ENCODE measurements at regions not wholly inside any gene's neighbourhood (a gene's known extent, or its start where the extent isn't known, plus 50 kb on each side); places are given as distances from the start of the nearest gene placed in this dataset.
"Not testable (repeated sequence)": the region's sequence is repeated elsewhere in the genome, so short reads cannot be mapped to it uniquely, and the experiment has no call there.

- Mint-ChIP-seq H3K4me1 (no peaks in the 10 kb centered on the region), H3K27me3 (no peaks in the 10 kb centered on the region), H3K27ac (no peak overlapping the region), H3K4me3 (no peak overlapping the region), H3K9me3 (peaks cover 0 to 8% (median 3%) of the 10 kb centered on the region in 8 donors), H3K36me3 (no peaks in the 10 kb centered on the region)
- intact Hi-C loops (cut with micrococcal nuclease): no loop called here
- H3K27ac ChIP-seq (ENCODE audit: low read depth, low read length): no peak overlapping the region
- no peaks in the 10 kb centered on the region for H3K27me3 ChIP-seq (ENCODE audit: insufficient read depth, low read length)
- H3K36me3 ChIP-seq (ENCODE audit: insufficient read depth, low read length): no peaks in the 10 kb centered on the region
- ChIA-PET CTCF (ENCODE audit: partially characterized antibody) (no interaction called here), POLR2A (ENCODE audit: partially characterized antibody) (no interaction called here)
- no peak for DNase-seq
- no peaks in the 10 kb centered on the region for H3K9me3 ChIP-seq (ENCODE audit: control insufficient read depth in 1 of 2, low read length in 2 of 2)
- H3K4me3 ChIP-seq (ENCODE audit: low read length in 2 of 2): no peak overlapping the region
- no peaks in the 10 kb centered on the region for H3K4me1 ChIP-seq (ENCODE audit: insufficient read depth, low read length)
These were observed 938.8 kb upstream of the FBXO33 start for GRCh38 chr14:40371011-40371410.

GRCh38 chr14:40368314-40368713 lies 936.1 kb upstream of the FBXO33 start:
- no peaks in the 10 kb centered on the region for H3K36me3 ChIP-seq (ENCODE audit: insufficient read depth, low read length)
- H3K27ac ChIP-seq (ENCODE audit: low read depth, low read length): no peak overlapping the region
- ChIA-PET POLR2A (ENCODE audit: partially characterized antibody) (no interaction called here), CTCF (ENCODE audit: partially characterized antibody) (no interaction called here)
- no peak for DNase-seq
- H3K27me3 ChIP-seq (ENCODE audit: insufficient read depth, low read length): no peaks in the 10 kb centered on the region
- Mint-ChIP-seq H3K27ac (no peak overlapping the region), H3K4me1 (peaks cover 0 to 3% (median 0%) of the 10 kb centered on the region in 4 donors), H3K36me3 (no peaks in the 10 kb centered on the region), H3K4me3 (no peak overlapping the region), H3K27me3 (no peaks in the 10 kb centered on the region), H3K9me3 (peaks cover 0 to 4% (median 0%) of the 10 kb centered on the region in 8 donors)
- no peaks in the 10 kb centered on the region for H3K9me3 ChIP-seq (ENCODE audit: control insufficient read depth in 1 of 2, low read length in 2 of 2)
- intact Hi-C loops (cut with micrococcal nuclease): no loop called here
- H3K4me3 ChIP-seq (ENCODE audit: low read length in 2 of 2): no peak overlapping the region
- no peaks in the 10 kb centered on the region for H3K4me1 ChIP-seq (ENCODE audit: insufficient read depth, low read length)

GRCh38 chr14:40367717-40368116 lies 935.5 kb upstream of the FBXO33 start:
- CTCF ChIA-PET (ENCODE audit: partially characterized antibody): no interaction called here
- no peak for DNase-seq
- POLR2A ChIA-PET (ENCODE audit: partially characterized antibody): no interaction called here
- H3K9me3 ChIP-seq (ENCODE audit: control insufficient read depth in 1 of 2, low read length in 2 of 2): no peaks in the 10 kb centered on the region
- H3K36me3 ChIP-seq (ENCODE audit: insufficient read depth, low read length): no peaks in the 10 kb centered on the region
- Mint-ChIP-seq H3K9me3 (peaks cover 0 to 4% (median 0%) of the 10 kb centered on the region in 8 donors), H3K4me1 (peaks cover 0 to 3% (median 0%) of the 10 kb centered on the region in 4 donors), H3K4me3 (no peak overlapping the region), H3K27me3 (no peaks in the 10 kb centered on the region), H3K36me3 (no peaks in the 10 kb centered on the region), H3K27ac (no peak overlapping the region)
- intact Hi-C loops (cut with micrococcal nuclease): no loop called here
- H3K27me3 ChIP-seq (ENCODE audit: insufficient read depth, low read length): no peaks in the 10 kb centered on the region
- no peaks in the 10 kb centered on the region for H3K4me1 ChIP-seq (ENCODE audit: insufficient read depth, low read length)
- no peak overlapping the region for H3K4me3 ChIP-seq (ENCODE audit: low read length in 2 of 2)
- no peak overlapping the region for H3K27ac ChIP-seq (ENCODE audit: low read depth, low read length)

- Histone ChIP-seq H3K4me1 (ENCODE audit: insufficient read depth, low read length) (no peaks in the 10 kb centered on the region), H3K27me3 (ENCODE audit: insufficient read depth, low read length) (no peaks in the 10 kb centered on the region), H3K36me3 (ENCODE audit: insufficient read depth, low read length) (no peaks in the 10 kb centered on the region), H3K4me3 (ENCODE audit: low read length in 2 of 2) (no peak overlapping the region), H3K9me3 (ENCODE audit: control insufficient read depth in 1 of 2, low read length in 2 of 2) (no peaks in the 10 kb centered on the region), H3K27ac (ENCODE audit: low read depth, low read length) (no peak overlapping the region)
- H3K36me3 Mint-ChIP-seq: no peaks in the 10 kb centered on the region
- ChIA-PET CTCF (ENCODE audit: partially characterized antibody) (no interaction called here), POLR2A (ENCODE audit: partially characterized antibody) (no interaction called here)
- DNase-seq: no peak
- H3K27ac Mint-ChIP-seq: no peak overlapping the region
- intact Hi-C loops (cut with micrococcal nuclease): no loop called here
- peaks cover 0 to 4% (median 0%) of the 10 kb centered on the region in 8 donors for H3K9me3 Mint-ChIP-seq
- H3K4me3 Mint-ChIP-seq: peak overlapping the region in 1 of 8 donors; percentile 32
- peaks cover 0 to 3% (median 0%) of the 10 kb centered on the region in 4 donors for H3K4me1 Mint-ChIP-seq
- H3K27me3 Mint-ChIP-seq: no peaks in the 10 kb centered on the region
These were observed 933.1 kb upstream of the FBXO33 start for GRCh38 chr14:40365305-40365704.

- Mint-ChIP-seq H3K27me3 (peaks cover 0 to 2% of the 10 kb centered on the region in 2 donors), H3K4me1 (peaks cover 0 to 3% (median 0%) of the 10 kb centered on the region in 4 donors), H3K4me3 (no peak overlapping the region), H3K36me3 (no peaks in the 10 kb centered on the region), H3K9me3 (peaks cover 0 to 9% (median 3%) of the 10 kb centered on the region in 8 donors), H3K27ac (no peak overlapping the region)
- H3K27me3 ChIP-seq (ENCODE audit: insufficient read depth, low read length): no peaks in the 10 kb centered on the region
- no peaks in the 10 kb centered on the region for H3K9me3 ChIP-seq (ENCODE audit: control insufficient read depth in 1 of 2, low read length in 2 of 2)
- H3K36me3 ChIP-seq (ENCODE audit: insufficient read depth, low read length): no peaks in the 10 kb centered on the region
- intact Hi-C loops (cut with micrococcal nuclease): no loop called here
- H3K4me1 ChIP-seq (ENCODE audit: insufficient read depth, low read length): no peaks in the 10 kb centered on the region
- ChIA-PET POLR2A (ENCODE audit: partially characterized antibody) (no interaction called here), CTCF (ENCODE audit: partially characterized antibody) (no interaction called here)
- H3K4me3 ChIP-seq (ENCODE audit: low read length in 2 of 2): no peak overlapping the region
- H3K27ac ChIP-seq (ENCODE audit: low read depth, low read length): no peak overlapping the region
- no peak for DNase-seq
These were observed 930.6 kb upstream of the FBXO33 start for GRCh38 chr14:40362856-40363255.

- no peaks in the 10 kb centered on the region for H3K27me3 ChIP-seq (ENCODE audit: insufficient read depth, low read length)
- H3K27ac Mint-ChIP-seq: no peak overlapping the region
- no peaks in the 10 kb centered on the region for H3K4me1 ChIP-seq (ENCODE audit: insufficient read depth, low read length)
- no peaks in the 10 kb centered on the region for H3K36me3 ChIP-seq (ENCODE audit: insufficient read depth, low read length)
- peaks cover 0 to 5% (median 2%) of the 10 kb centered on the region in 8 donors for H3K9me3 Mint-ChIP-seq
- peaks cover 0 to 2% of the 10 kb centered on the region in 2 donors for H3K27me3 Mint-ChIP-seq
- H3K4me1 Mint-ChIP-seq: no peaks in the 10 kb centered on the region
- no peak overlapping the region for H3K4me3 ChIP-seq (ENCODE audit: low read length in 2 of 2)
- CTCF ChIA-PET (ENCODE audit: partially characterized antibody): no interaction called here
- no peaks in the 10 kb centered on the region for H3K36me3 Mint-ChIP-seq
- no peak overlapping the region for H3K4me3 Mint-ChIP-seq
- no peak for DNase-seq
- no peak overlapping the region for H3K27ac ChIP-seq (ENCODE audit: low read depth, low read length)
- intact Hi-C loops (cut with micrococcal nuclease): no loop called here
- POLR2A ChIA-PET (ENCODE audit: partially characterized antibody): no interaction called here
- H3K9me3 ChIP-seq (ENCODE audit: control insufficient read depth in 1 of 2, low read length in 2 of 2): no peaks in the 10 kb centered on the region
These were observed 922.5 kb upstream of the FBXO33 start for GRCh38 chr14:40354754-40355153.

GRCh38 chr14:40348104-40348503 lies 915.9 kb upstream of the FBXO33 start:
- CTCF ChIA-PET (ENCODE audit: partially characterized antibody); H3K36me3 ChIP-seq (ENCODE audit: insufficient read depth, low read length); H3K27me3 ChIP-seq (ENCODE audit: insufficient read depth, low read length); DNase-seq; intact Hi-C loops (cut with micrococcal nuclease); H3K36me3 Mint-ChIP-seq; H3K4me1 ChIP-seq (ENCODE audit: insufficient read depth, low read length); H3K4me1 Mint-ChIP-seq; POLR2A ChIA-PET (ENCODE audit: partially characterized antibody); H3K27ac ChIP-seq (ENCODE audit: low read depth, low read length); H3K9me3 ChIP-seq (ENCODE audit: control insufficient read depth in 1 of 2, low read length in 2 of 2); H3K4me3 ChIP-seq (ENCODE audit: low read length in 2 of 2); H3K27me3 Mint-ChIP-seq; H3K27ac Mint-ChIP-seq: not testable (repeated sequence)
- Mint-ChIP-seq H3K9me3 (peaks cover 0 to 14% (median 3%) of the 10 kb centered on the region in 8 donors), H3K4me3 (peak overlapping the region in 1 of 8 donors; percentile 40)

- no peak for DNase-seq
- Mint-ChIP-seq H3K4me3 (peak overlapping the region in 2 of 8 donors; percentile 35 to 40), H3K27ac (peak overlapping the region in 1 of 7 donors; percentile 29), H3K36me3 (no peaks in the 10 kb centered on the region), H3K27me3 (no peaks in the 10 kb centered on the region), H3K4me1 (no peaks in the 10 kb centered on the region), H3K9me3 (peaks cover 0 to 14% (median 3%) of the 10 kb centered on the region in 8 donors)
- Histone ChIP-seq H3K9me3 (ENCODE audit: control insufficient read depth in 1 of 2, low read length in 2 of 2) (no peaks in the 10 kb centered on the region), H3K4me1 (ENCODE audit: insufficient read depth, low read length) (no peaks in the 10 kb centered on the region), H3K27ac (ENCODE audit: low read depth, low read length) (no peak overlapping the region), H3K27me3 (ENCODE audit: insufficient read depth, low read length) (no peaks in the 10 kb centered on the region), H3K4me3 (ENCODE audit: low read length in 2 of 2) (no peak overlapping the region), H3K36me3 (ENCODE audit: insufficient read depth, low read length) (no peaks in the 10 kb centered on the region)
- ChIA-PET POLR2A (ENCODE audit: partially characterized antibody) (no interaction called here), CTCF (ENCODE audit: partially characterized antibody) (no interaction called here)
- intact Hi-C loops (cut with micrococcal nuclease): no loop called here
These were observed 915.4 kb upstream of the FBXO33 start for GRCh38 chr14:40347675-40348074.

Data from CD4-positive, alpha-beta memory T cell (primary cell).